GM12891 (cell line): ENCODE measurements at regions not wholly inside any gene's neighbourhood (a gene's known extent, or its start where the extent isn't known, plus 50 kb on each side); places are given as distances from the start of the nearest gene placed in this dataset.

Source experiments
- PAX5 ChIP-seq: IDR thresholded peaks from 2 replicates; pipeline ENCODE4 v1.6.1; 2011; ENCODE audit warnings: low read length, moderate library complexity, mild to moderate bottlenecking; ENCODE audit not compliant: insufficient read depth, severe bottlenecking
- POLR2A ChIP-seq: IDR thresholded peaks from 2 replicates; pipeline ENCODE4 v1.6.1; 2011; ENCODE audit warnings: low read depth, low read length, control low read depth
- POLR2AphosphoS5 ChIP-seq: IDR thresholded peaks from 2 replicates; pipeline ENCODE4 v1.6.1; 2011; ENCODE audit warnings: low read depth, low read length, control low read depth
- POU2F2 ChIP-seq: IDR thresholded peaks from 2 replicates; pipeline ENCODE4 v1.6.1; 2011; ENCODE audit warnings: low read depth, mild to moderate bottlenecking, control low read depth, low read length, moderate library complexity
- SPI1 ChIP-seq: IDR thresholded peaks from 2 replicates; pipeline ENCODE4 v1.6.1; 2011; ENCODE audit warnings: low read depth, low read length, control low read depth
- TAF1 ChIP-seq: IDR thresholded peaks from 2 replicates; pipeline ENCODE4 v1.6.1; 2011; ENCODE audit warnings: low read depth, low read length, control low read depth

GRCh38 chr2:186959486-186959885 is 110.5 kb upstream of the ZSWIM2 start:
- TF ChIP-seq POLR2AphosphoS5, result no peak
- TF ChIP-seq SPI1, result no peak
- no peak for TF ChIP-seq POLR2A
- no peak for TF ChIP-seq PAX5
- TF ChIP-seq TAF1, result no peak
- TF ChIP-seq POU2F2, result no peak
